SK-N-SH (cell line): ENCODE measurements at regions not wholly inside any gene's neighbourhood (a gene's known extent, or its start where the extent isn't known, plus 50 kb on each side); places are given as distances from the start of the nearest gene placed in this dataset.

Source experiments
- CTCF ChIA-PET: fragments of 300-600, 350-600 bp; formaldehyde crosslinking; extraction: SDS; loops from one replicate; lab custom pipeline; 2021; lab: Yijun Ruan, JAX
- POLR2A ChIA-PET: fragments of 350-600 bp; sonication (Branson Sonifier 250); formaldehyde crosslinking; extraction: SDS; loops from one replicate; lab custom pipeline; 2020; ENCODE audit warnings: antibody characterized with exemption, inconsistent platforms; lab: Yijun Ruan, JAX
- DNase-seq: peaks from one replicate; pipeline ENCODE4 v3.0.0; 2012
- H2AFZ ChIP-seq: fragments of 200-600 bp; sonication (generic); 2 replicates; pipeline ENCODE4 v1.8.1; 2016; ENCODE audit warnings: antibody characterized with exemption, mild to moderate bottlenecking, low read depth
- H3F3A ChIP-seq: fragments of 200-600 bp; sonication (generic); replicated peaks from 2 replicates; pipeline ENCODE3; 2016; ENCODE audit warnings: antibody characterized with exemption, mild to moderate bottlenecking; ENCODE audit not compliant: insufficient read depth
- H3K27ac ChIP-seq, 2 experiments: fragments of 200-500 bp in 1 of 2; fragments of 200-600 bp in 1 of 2; sonication (Bioruptor generic) in 1 of 2; sonication (generic), shearing (Covaris generic) in 1 of 2; 2 replicates each; pipeline versions ENCODE4 v1.5.1 to v1.6.1; 2014 to 2016; ENCODE audit warnings: low read depth in 2 of 2, inconsistent platforms in 1 of 2, low read length in 1 of 2, mild to moderate bottlenecking in 1 of 2, mixed read lengths in 1 of 2
- H3K27me3 ChIP-seq: fragments of 200-600 bp; sonication (generic), shearing (Covaris generic); 2 replicates; pipeline ENCODE4 v1.6.1; 2016; ENCODE audit warnings: mixed run types; ENCODE audit not compliant: insufficient read depth
- H3K36me3 ChIP-seq, 2 experiments: fragments of 200-500 bp in 1 of 2; fragments of 200-600 bp in 1 of 2; sonication (Bioruptor generic) in 1 of 2; sonication (generic) in 1 of 2; replicated peaks in 1 of 2; 2 replicates each; pipeline versions ENCODE3 to v1.5.1; 2014 to 2016; ENCODE audit warnings: low read length in 1 of 2, mild to moderate bottlenecking in 1 of 2; ENCODE audit not compliant: insufficient read depth in 2 of 2, control insufficient read depth in 1 of 2
- H3K4me1 ChIP-seq, 2 experiments: fragments of 200-500 bp in 1 of 2; fragments of 200-600 bp in 1 of 2; sonication (Bioruptor generic) in 1 of 2; sonication (generic), shearing (Covaris generic) in 1 of 2; 2 replicates each; pipeline versions ENCODE4 v1.5.1 to v1.6.1; 2014 to 2016; ENCODE audit warnings: low read depth in 1 of 2, low read length in 1 of 2, mixed run types in 1 of 2; ENCODE audit not compliant: insufficient read depth in 2 of 2, control insufficient read depth in 1 of 2
- H3K4me2 ChIP-seq: fragments of 200-600 bp; sonication (generic), shearing (Covaris generic); 2 replicates; pipeline ENCODE4 v1.6.1; 2017; ENCODE audit warnings: mixed run types
- H3K4me3 ChIP-seq, 2 experiments: fragments of 200-500 bp in 1 of 2; fragments of 200-600 bp in 1 of 2; sonication (Bioruptor generic) in 1 of 2; sonication (generic), shearing (Covaris generic) in 1 of 2; 2 replicates each; pipeline versions ENCODE4 v1.5.1 to v1.8.1; 2014 to 2016; ENCODE audit warnings: low read depth in 2 of 2, inconsistent platforms in 1 of 2, low read length in 1 of 2, mild to moderate bottlenecking in 1 of 2, mixed read lengths in 1 of 2, moderate library complexity in 1 of 2
- H3K79me2 ChIP-seq: fragments of 200-600 bp; sonication (generic); 2 replicates; pipeline ENCODE4 v1.8.1; 2017; ENCODE audit warnings: mild to moderate bottlenecking; ENCODE audit not compliant: insufficient read depth
- H3K9ac ChIP-seq: fragments of 200-600 bp; sonication (generic); 2 replicates; pipeline ENCODE4 v1.6.1; 2017; ENCODE audit warnings: mixed run types
- H3K9me2 ChIP-seq: fragments of 200-600 bp; sonication (generic); 2 replicates; pipeline ENCODE4 v1.6.1; 2017; ENCODE audit warnings: mixed run types
- H3K9me3 ChIP-seq: fragments of 200-600 bp; sonication (generic); 2 replicates; pipeline ENCODE4 v1.6.1; 2017; ENCODE audit warnings: mixed run types, mild to moderate bottlenecking, moderate library complexity
- H4K20me1 ChIP-seq: fragments of 200-600 bp; sonication (generic); 2 replicates; pipeline ENCODE4 v1.6.1; 2017; ENCODE audit warnings: mild to moderate bottlenecking, mixed run types; ENCODE audit not compliant: insufficient read depth
- FOSL2 ChIP-seq: IDR thresholded peaks from 2 replicates; pipeline ENCODE4 v1.4.0; 2012; ENCODE audit warnings: low read depth, mild to moderate bottlenecking, moderate library complexity, borderline replicate concordance
- FOXJ3 ChIP-seq: sonication (generic); formaldehyde crosslinking; IDR thresholded peaks from 2 replicates; pipeline ENCODE4 v1.5.1; 2020; ENCODE audit warnings: mild to moderate bottlenecking, missing genetic modification reagents
- GATA2 ChIP-seq: sonication (generic); formaldehyde crosslinking; IDR thresholded peaks from 2 replicates; pipeline ENCODE4 v1.5.0; 2020; ENCODE audit warnings: mild to moderate bottlenecking, missing genetic modification reagents
- MXI1 ChIP-seq: IDR thresholded peaks from 2 replicates; pipeline ENCODE4 v1.6.1; 2012; ENCODE audit warnings: mild to moderate bottlenecking, low read depth, low read length, improper control_type of control experiment
- NRF1 ChIP-seq: IDR thresholded peaks from 2 replicates; pipeline ENCODE4 v1.6.1; 2012; ENCODE audit warnings: low read depth, mild to moderate bottlenecking, low read length
- RAD21 ChIP-seq: IDR thresholded peaks from 2 replicates; pipeline ENCODE4 v1.6.1; 2012; ENCODE audit warnings: mild to moderate bottlenecking, low read length
- RFX5 ChIP-seq: IDR thresholded peaks from 2 replicates; pipeline ENCODE4 v1.6.1; 2012; ENCODE audit warnings: mild to moderate bottlenecking, improper control_type of control experiment, low read length
- WGBS: methylation state at CpG from one replicate; pipeline ENCODE4 v1.1.6; 2017; ENCODE audit warnings: low lambda C conversion rate; 5-methylcytosine and 5-hydroxymethylcytosine counted together
- TF ChIP-seq, protein P1 (sequence below): IDR thresholded peaks from 2 replicates; pipeline ENCODE4 v1.4.0; 2012; ENCODE audit warnings: low read depth, borderline replicate concordance
- TF ChIP-seq, protein P2 (sequence below): IDR thresholded peaks from 2 replicates; pipeline ENCODE4; 2012

GRCh38 chr1:208467151-208467780, 223.1 kb upstream of the PLXNA2 start:
- WGBS, result 66% methylated on average over 7 of the region's 7 CpGs
- CTCF ChIA-PET, result no interaction called here
- no peak for DNase-seq
- Histone ChIP-seq H2AFZ (no peak overlapping the region), H3K79me2 (no peaks in the 10 kb centered on the region), H4K20me1 (no peaks in the 10 kb centered on the region), H3K27ac (no peak overlapping the region), H3K4me3 (no peak overlapping the region), H3K9me3 (no peaks in the 10 kb centered on the region), H3K9me2 (no peaks in the 10 kb centered on the region), H3K9ac (no peak overlapping the region), H3K27me3 (no peaks in the 10 kb centered on the region), H3K36me3 (no peaks in the 10 kb centered on the region), H3K4me1 (no peaks in the 10 kb centered on the region; a peak in 2 of 4 replicates), H3K4me2 (no peak overlapping the region), H3F3A (no peaks in the 10 kb centered on the region)
- TF ChIP-seq, protein P1, sequence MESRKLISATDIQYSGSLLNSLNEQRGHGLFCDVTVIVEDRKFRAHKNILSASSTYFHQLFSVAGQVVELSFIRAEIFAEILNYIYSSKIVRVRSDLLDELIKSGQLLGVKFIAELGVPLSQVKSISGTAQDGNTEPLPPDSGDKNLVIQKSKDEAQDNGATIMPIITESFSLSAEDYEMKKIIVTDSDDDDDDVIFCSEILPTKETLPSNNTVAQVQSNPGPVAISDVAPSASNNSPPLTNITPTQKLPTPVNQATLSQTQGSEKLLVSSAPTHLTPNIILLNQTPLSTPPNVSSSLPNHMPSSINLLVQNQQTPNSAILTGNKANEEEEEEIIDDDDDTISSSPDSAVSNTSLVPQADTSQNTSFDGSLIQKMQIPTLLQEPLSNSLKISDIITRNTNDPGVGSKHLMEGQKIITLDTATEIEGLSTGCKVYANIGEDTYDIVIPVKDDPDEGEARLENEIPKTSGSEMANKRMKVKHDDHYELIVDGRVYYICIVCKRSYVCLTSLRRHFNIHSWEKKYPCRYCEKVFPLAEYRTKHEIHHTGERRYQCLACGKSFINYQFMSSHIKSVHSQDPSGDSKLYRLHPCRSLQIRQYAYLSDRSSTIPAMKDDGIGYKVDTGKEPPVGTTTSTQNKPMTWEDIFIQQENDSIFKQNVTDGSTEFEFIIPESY, result no peak
- TF ChIP-seq GATA2 (CRISPR knock-in tag), result no peak
- TF ChIP-seq, protein P2, sequence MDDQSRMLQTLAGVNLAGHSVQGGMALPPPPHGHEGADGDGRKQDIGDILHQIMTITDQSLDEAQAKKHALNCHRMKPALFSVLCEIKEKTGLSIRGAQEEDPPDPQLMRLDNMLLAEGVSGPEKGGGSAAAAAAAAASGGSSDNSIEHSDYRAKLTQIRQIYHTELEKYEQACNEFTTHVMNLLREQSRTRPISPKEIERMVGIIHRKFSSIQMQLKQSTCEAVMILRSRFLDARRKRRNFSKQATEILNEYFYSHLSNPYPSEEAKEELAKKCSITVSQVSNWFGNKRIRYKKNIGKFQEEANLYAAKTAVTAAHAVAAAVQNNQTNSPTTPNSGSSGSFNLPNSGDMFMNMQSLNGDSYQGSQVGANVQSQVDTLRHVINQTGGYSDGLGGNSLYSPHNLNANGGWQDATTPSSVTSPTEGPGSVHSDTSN, result no peak
- POLR2A ChIA-PET, result no interaction called here

GRCh38 chr1:208475449-208475848, 231.3 kb upstream of the PLXNA2 start:
- Histone ChIP-seq H2AFZ (peak overlapping the region; percentile 44), H3K79me2 (no peaks in the 10 kb centered on the region), H4K20me1 (no peaks in the 10 kb centered on the region), H3K4me3 (no peak overlapping the region), H3K4me2 (0 out of 2 replicates have a peak overlapping the region, but pooled peaks have one; percentile 6), H3K9me2 (no peaks in the 10 kb centered on the region), H3F3A (no peaks in the 10 kb centered on the region), H3K9me3 (no peaks in the 10 kb centered on the region), H3K4me1 (peaks cover 12 to 28% of the 10 kb centered on the region in 2 experiments; a peak in 2 of 4 replicates), H3K9ac (no peak overlapping the region), H3K27ac (peak overlapping the region in 1 of 2 experiments; percentile 40; a peak in 2 of 4 replicates), H3K27me3 (no peaks in the 10 kb centered on the region), H3K36me3 (no peaks in the 10 kb centered on the region)
- WGBS, result 47% methylated on average over 4 of the region's 4 CpGs
- no peak for DNase-seq
- ChIA-PET CTCF (interaction anchor here (1.1 to 2.1 kb wide), 3 partner anchors 9 to 223 kb away, joined by 3 to 9 read pairs (median 5); no protein-coding TSS in a partner anchor), POLR2A (no interaction called here)
- TF ChIP-seq NRF1, result peak; percentile 16; the same call in 1 of the 2 replicates
- TF ChIP-seq RAD21, result no peak
- peak; percentile 29; the same call in 1 of the 2 replicates for TF ChIP-seq FOSL2
- no peak for TF ChIP-seq FOXJ3 (CRISPR knock-in tag)
- no peak for TF ChIP-seq RFX5
- no peak for TF ChIP-seq MXI1
